Karpas-422 (cell line): ENCODE measurements at regions not wholly inside any gene's neighbourhood (a gene's known extent, or its start where the extent isn't known, plus 50 kb on each side); places are given as distances from the start of the nearest gene placed in this dataset.

Source experiments
- DNase-seq: peaks from one replicate; pipeline ENCODE4 v3.0.0-alpha.2; 2015
- H2AFZ ChIP-seq: fragments of 200-600 bp; sonication (generic); 2 replicates; pipeline ENCODE4 v1.6.1; 2014; ENCODE audit warnings: antibody characterized with exemption, low read length, mixed read lengths
- H3K27ac ChIP-seq: fragments of 200-600 bp; sonication (generic); 2 replicates; pipeline ENCODE4 v1.5.1; 2014; ENCODE audit warnings: mild to moderate bottlenecking, low read length, moderate library complexity
- H3K27me3 ChIP-seq: fragments of 200-600 bp; sonication (generic); 2 replicates; pipeline ENCODE4 v1.6.1; 2014; ENCODE audit warnings: low read length, mixed read lengths
- H3K36me3 ChIP-seq: fragments of 200-600 bp; sonication (generic); 2 replicates; pipeline ENCODE4 v1.6.1; 2014; ENCODE audit warnings: low read length, mixed read lengths; ENCODE audit not compliant: insufficient read depth
- H3K4me1 ChIP-seq: fragments of 200-600 bp; sonication (generic); 2 replicates; pipeline ENCODE4 v1.6.1; 2014; ENCODE audit warnings: mild to moderate bottlenecking, low read length, mixed read lengths
- H3K4me2 ChIP-seq: fragments of 200-600 bp; sonication (generic); 2 replicates; pipeline ENCODE4 v1.6.1; 2014; ENCODE audit warnings: low read length, low read depth, mild to moderate bottlenecking; ENCODE audit not compliant: poor library complexity, severe bottlenecking
- H3K4me3 ChIP-seq: fragments of 200-600 bp; sonication (generic); 2 replicates; pipeline ENCODE4 v1.5.1; 2014; ENCODE audit warnings: mild to moderate bottlenecking, antibody characterized with exemption, low read length, mixed read lengths
- H3K79me2 ChIP-seq: fragments of 200-600 bp; sonication (generic); 2 replicates; pipeline ENCODE4 v1.6.1; 2014; ENCODE audit warnings: mild to moderate bottlenecking, low read length, mixed read lengths
- H3K9ac ChIP-seq: fragments of 200-600 bp; sonication (generic); 2 replicates; pipeline ENCODE4 v1.6.0; 2014; ENCODE audit warnings: low read length
- H3K9me2 ChIP-seq: fragments of 200-600 bp; sonication (generic), shearing (Covaris generic); replicated peaks from 2 replicates; pipeline ENCODE4 v1.6.0; 2014; ENCODE audit warnings: mild to moderate bottlenecking, low read length, moderate library complexity; ENCODE audit not compliant: insufficient read depth
- H3K9me3 ChIP-seq: fragments of 300-700, 200-600 bp; sonication (generic); 2 replicates; pipeline ENCODE4 v1.6.1; 2014; ENCODE audit warnings: low read length, mixed read lengths
- H4K20me1 ChIP-seq: fragments of 200-600 bp; sonication (generic); 2 replicates; pipeline ENCODE4 v1.6.1; 2014; ENCODE audit warnings: mild to moderate bottlenecking, antibody characterized with exemption, low read length, low read depth; ENCODE audit not compliant: insufficient read depth

- Histone ChIP-seq H3K4me3 (no peak overlapping the region), H3K36me3 (no peaks in the 10 kb centered on the region), H4K20me1 (no peaks in the 10 kb centered on the region), H3K4me1 (no peaks in the 10 kb centered on the region), H3K9me2 (no peaks in the 10 kb centered on the region), H3K9me3 (no peaks in the 10 kb centered on the region), H3K9ac (no peak overlapping the region), H3K27ac (no peak overlapping the region), H2AFZ (no peak overlapping the region), H3K4me2 (no peak overlapping the region), H3K27me3 (no peaks in the 10 kb centered on the region), H3K79me2 (no peaks in the 10 kb centered on the region)
- no peak for DNase-seq
Observed at GRCh38 chr2:200084036-200084435, 128.7 kb downstream of the MAIP1 start.

- Histone ChIP-seq H2AFZ (no peak overlapping the region), H3K4me2 (no peak overlapping the region), H3K9me3 (no peaks in the 10 kb centered on the region), H3K4me3 (no peak overlapping the region), H3K79me2 (no peaks in the 10 kb centered on the region), H3K9ac (no peak overlapping the region), H3K36me3 (no peaks in the 10 kb centered on the region), H3K4me1 (no peaks in the 10 kb centered on the region), H4K20me1 (no peaks in the 10 kb centered on the region), H3K9me2 (no peaks in the 10 kb centered on the region), H3K27ac (no peak overlapping the region), H3K27me3 (no peaks in the 10 kb centered on the region)
- no peak for DNase-seq
Observed at GRCh38 chr2:200086911-200087310, 131.5 kb downstream of the MAIP1 start.

- H3K36me3 ChIP-seq: no peaks in the 10 kb centered on the region
- DNase-seq: no peak
- no peaks in the 10 kb centered on the region for H3K9me2 ChIP-seq
- no peak overlapping the region for H3K4me2 ChIP-seq
- H3K9me3 ChIP-seq: no peaks in the 10 kb centered on the region
- no peaks in the 10 kb centered on the region for H3K79me2 ChIP-seq
- no peaks in the 10 kb centered on the region for H4K20me1 ChIP-seq
- H3K9ac ChIP-seq: no peak overlapping the region
- no peak overlapping the region for H3K4me3 ChIP-seq
- H2AFZ ChIP-seq: no peak overlapping the region
- H3K27me3 ChIP-seq: no peaks in the 10 kb centered on the region
- H3K4me1 ChIP-seq: no peaks in the 10 kb centered on the region
- H3K27ac ChIP-seq: no peak overlapping the region
Observed at GRCh38 chr2:200087451-200087850, 132.1 kb downstream of the MAIP1 start.

- DNase-seq: no peak
- Histone ChIP-seq H3K36me3 (no peaks in the 10 kb centered on the region), H3K9ac (no peak overlapping the region), H3K79me2 (no peaks in the 10 kb centered on the region), H3K27ac (no peak overlapping the region), H3K4me3 (no peak overlapping the region), H3K4me1 (no peaks in the 10 kb centered on the region), H3K4me2 (no peak overlapping the region), H4K20me1 (no peaks in the 10 kb centered on the region), H2AFZ (no peak overlapping the region), H3K9me2 (no peaks in the 10 kb centered on the region), H3K27me3 (no peaks in the 10 kb centered on the region), H3K9me3 (no peaks in the 10 kb centered on the region)
Observed at GRCh38 chr2:200089040-200089755, 133.8 kb downstream of the MAIP1 start.

- Histone ChIP-seq H3K9me2 (no peaks in the 10 kb centered on the region), H3K9ac (no peak overlapping the region), H3K36me3 (no peaks in the 10 kb centered on the region), H3K27me3 (no peaks in the 10 kb centered on the region), H3K4me2 (no peak overlapping the region), H3K27ac (no peak overlapping the region), H2AFZ (no peak overlapping the region), H3K4me1 (no peaks in the 10 kb centered on the region), H3K9me3 (no peaks in the 10 kb centered on the region), H4K20me1 (no peaks in the 10 kb centered on the region), H3K79me2 (no peaks in the 10 kb centered on the region), H3K4me3 (no peak overlapping the region)
- DNase-seq: no peak
Observed at GRCh38 chr2:200089756-200090109, 134.4 kb downstream of the MAIP1 start.

DNA sequence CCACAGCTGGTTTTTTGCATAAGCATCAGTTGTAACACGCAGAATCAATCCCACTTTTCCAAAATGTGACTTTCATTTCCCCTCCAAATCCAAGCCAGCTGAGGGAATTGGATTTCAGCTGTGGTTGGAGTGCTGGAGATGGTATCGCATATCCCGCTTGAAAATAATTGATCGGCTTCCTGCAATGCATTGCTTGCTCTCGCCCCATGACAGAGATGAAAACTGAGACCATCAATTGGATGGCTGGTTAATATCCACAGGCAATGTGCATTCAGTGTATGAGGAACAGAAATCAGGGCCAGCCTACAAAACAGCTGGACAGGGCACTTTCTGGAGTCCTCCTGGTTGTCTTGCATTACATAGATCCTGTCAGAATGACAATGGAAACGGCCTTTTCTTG, 135.3 kb downstream of the MAIP1 start:
- Histone ChIP-seq H3K27ac (no peak overlapping the region), H3K9ac (no peak overlapping the region), H3K9me3 (no peaks in the 10 kb centered on the region), H3K79me2 (no peaks in the 10 kb centered on the region), H4K20me1 (no peaks in the 10 kb centered on the region), H3K4me2 (no peak overlapping the region), H2AFZ (no peak overlapping the region), H3K27me3 (no peaks in the 10 kb centered on the region), H3K4me1 (no peaks in the 10 kb centered on the region), H3K36me3 (no peaks in the 10 kb centered on the region), H3K4me3 (no peak overlapping the region), H3K9me2 (no peaks in the 10 kb centered on the region)
- no peak for DNase-seq

GRCh38 chr2:200091126-200091525, 135.7 kb downstream of the MAIP1 start:
- Histone ChIP-seq H3K27me3 (no peaks in the 10 kb centered on the region), H2AFZ (no peak overlapping the region), H3K9me2 (no peaks in the 10 kb centered on the region), H3K27ac (no peak overlapping the region), H3K79me2 (no peaks in the 10 kb centered on the region), H3K4me1 (no peaks in the 10 kb centered on the region), H3K9me3 (no peaks in the 10 kb centered on the region), H3K36me3 (no peaks in the 10 kb centered on the region), H3K9ac (no peak overlapping the region), H4K20me1 (no peaks in the 10 kb centered on the region), H3K4me2 (no peak overlapping the region), H3K4me3 (no peak overlapping the region)
- DNase-seq: no peak

DNA sequence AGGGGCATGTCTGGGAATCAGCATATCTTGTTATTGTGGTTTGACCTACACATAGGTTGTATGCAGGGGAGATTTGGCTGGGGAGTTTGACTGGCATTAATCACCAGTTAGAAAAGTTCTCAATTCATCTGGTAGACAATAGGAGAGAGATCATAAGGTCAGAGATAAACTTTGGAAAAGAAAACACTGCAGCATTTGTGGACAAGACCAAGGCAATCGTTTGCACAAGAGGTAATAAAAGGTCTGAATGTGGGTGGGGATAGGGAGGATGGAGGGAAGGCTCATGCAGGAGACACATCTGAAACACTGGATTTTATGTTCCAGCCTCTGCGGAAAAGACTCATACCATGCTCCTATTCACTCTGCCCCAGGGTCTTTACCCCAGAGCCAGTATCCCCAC, 136.9 kb downstream of the MAIP1 start:
- Histone ChIP-seq H3K4me3 (no peak overlapping the region), H2AFZ (no peak overlapping the region), H3K9ac (no peak overlapping the region), H3K27ac (no peak overlapping the region), H3K4me2 (no peak overlapping the region), H3K4me1 (no peaks in the 10 kb centered on the region), H4K20me1 (no peaks in the 10 kb centered on the region), H3K9me2 (no peaks in the 10 kb centered on the region), H3K79me2 (no peaks in the 10 kb centered on the region), H3K27me3 (no peaks in the 10 kb centered on the region), H3K36me3 (no peaks in the 10 kb centered on the region), H3K9me3 (no peaks in the 10 kb centered on the region)
- no peak for DNase-seq

GRCh38 chr2:200095436-200095835, 140.1 kb downstream of the MAIP1 start:
- Histone ChIP-seq H3K36me3 (no peaks in the 10 kb centered on the region), H3K27me3 (no peaks in the 10 kb centered on the region), H3K9me2 (no peaks in the 10 kb centered on the region), H3K4me2 (no peak overlapping the region), H4K20me1 (no peaks in the 10 kb centered on the region), H3K79me2 (no peaks in the 10 kb centered on the region), H2AFZ (no peak overlapping the region), H3K9ac (no peak overlapping the region), H3K4me1 (no peaks in the 10 kb centered on the region), H3K9me3 (no peaks in the 10 kb centered on the region), H3K27ac (no peak overlapping the region), H3K4me3 (no peak overlapping the region)
- peak; percentile 40 for DNase-seq
